ENCODE measurements at regions not wholly inside any gene's neighbourhood (a gene's known extent, or its start where the extent isn't known, plus 50 kb on each side); places are given as distances from the start of the nearest gene placed in this dataset.

GRCh38 chr4:45910511-45910910 lies 213.3 kb downstream of the GABRG1 start:
- intact Hi-C loops (cut with DNase I) = no loop called here
- no peak for DNase-seq (ENCODE audit: low spot score in 2 of 2)
- no peak overlapping the region for H3K27ac ChIP-seq
- no peaks in the 10 kb centered on the region for H3K9me3 ChIP-seq
- TF ChIP-seq CTCF (IDR thresholded peaks at IDR 0.05) = no peak
- H3K36me3 ChIP-seq = no peaks in the 10 kb centered on the region
- no peak overlapping the region for H3K4me3 ChIP-seq
- H3K4me1 ChIP-seq = no peaks in the 10 kb centered on the region
- no peaks in the 10 kb centered on the region for H3K27me3 ChIP-seq

GRCh38 chr4:45897946-45898585 lies 225.8 kb downstream of the GABRG1 start:
- intact Hi-C loops (cut with DNase I) = no loop called here

DNA sequence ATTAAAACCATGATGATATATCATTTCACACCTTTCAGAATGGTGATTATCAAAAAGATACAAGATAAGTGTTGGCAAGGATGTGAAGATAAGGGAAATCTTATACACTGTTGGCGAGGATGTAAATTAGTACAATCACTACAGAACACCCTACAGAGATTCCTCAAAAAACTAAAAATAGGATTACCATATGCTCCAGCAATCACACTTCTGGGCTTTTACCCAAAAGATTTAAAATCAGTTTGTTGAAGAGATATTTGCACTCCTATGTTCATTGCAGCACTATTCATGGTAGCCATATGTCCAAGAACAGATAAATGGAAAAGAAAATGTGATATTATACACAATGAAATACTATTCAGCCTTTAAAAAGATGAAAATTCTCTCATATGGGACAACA lies 240.4 kb downstream of the GABRG1 start:
- TF ChIP-seq CTCF (IDR thresholded peaks at IDR 0.05) = no peak
- intact Hi-C loops (cut with DNase I) = no loop called here

More at GRCh38 chr4:45897946-45898585, 225.8 kb downstream of the GABRG1 start:
- Histone ChIP-seq H3K9me3 (no peaks in the 10 kb centered on the region), H3K4me1 (no peaks in the 10 kb centered on the region), H3K36me3 (no peaks in the 10 kb centered on the region), H3K27ac (no peak overlapping the region), H3K27me3 (no peaks in the 10 kb centered on the region), H3K4me3 (no peak overlapping the region)
- TF ChIP-seq CTCF (IDR thresholded peaks at IDR 0.05) = no peak
- no peak for DNase-seq (ENCODE audit: low spot score in 2 of 2)

DNA sequence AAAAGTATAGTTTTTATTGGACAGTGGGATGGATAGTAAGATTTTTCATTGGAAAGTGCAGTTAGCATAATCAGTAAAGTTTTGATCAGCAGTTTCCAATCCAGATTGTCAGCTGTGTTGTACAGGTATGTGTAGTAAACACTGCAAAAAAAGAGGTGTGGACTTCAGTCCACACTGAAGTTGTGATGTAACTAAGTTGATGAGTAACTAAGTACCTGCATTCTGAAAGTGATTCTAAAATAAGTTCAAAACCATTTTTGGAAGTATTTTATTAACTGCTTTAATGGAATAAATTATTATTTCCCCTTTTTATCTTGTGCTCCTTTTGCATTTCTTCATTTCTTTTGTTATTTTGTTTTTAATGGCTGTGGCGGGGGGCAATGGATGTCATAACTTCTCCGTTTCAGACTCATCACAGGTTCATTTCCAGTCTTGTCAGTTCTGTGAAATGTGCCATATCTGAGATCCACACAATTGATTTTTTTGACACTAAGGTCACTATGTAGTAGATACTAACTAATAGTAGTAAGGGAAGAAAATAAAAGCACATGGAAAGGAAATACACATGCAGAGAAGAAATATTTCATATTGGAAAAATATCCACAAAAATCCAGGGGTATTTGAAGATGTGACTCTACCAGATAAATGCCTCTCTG lies 247.5 kb downstream of the GABRG1 start:
- Histone ChIP-seq H3K27me3 (no peaks in the 10 kb centered on the region), H3K4me3 (no peak overlapping the region), H3K9me3 (no peaks in the 10 kb centered on the region), H3K4me1 (no peaks in the 10 kb centered on the region), H3K27ac (no peak overlapping the region), H3K36me3 (no peaks in the 10 kb centered on the region)
- TF ChIP-seq CTCF (IDR thresholded peaks at IDR 0.05) = no peak
- DNase-seq (ENCODE audit: low spot score in 2 of 2) = no peak
- intact Hi-C loops (cut with DNase I) = no loop called here

More for the DNA sequence above, 240.4 kb downstream of the GABRG1 start:
- no peak overlapping the region for H3K4me3 ChIP-seq
- H3K27me3 ChIP-seq = no peaks in the 10 kb centered on the region
- H3K27ac ChIP-seq = no peak overlapping the region
- no peak for DNase-seq (ENCODE audit: low spot score in 2 of 2)
- no peaks in the 10 kb centered on the region for H3K36me3 ChIP-seq
- H3K9me3 ChIP-seq = no peaks in the 10 kb centered on the region
- H3K4me1 ChIP-seq = no peaks in the 10 kb centered on the region

- intact Hi-C loops (cut with DNase I) = no loop called here
- Histone ChIP-seq H3K27ac (no peak overlapping the region), H3K36me3 (no peaks in the 10 kb centered on the region), H3K4me3 (no peak overlapping the region), H3K4me1 (no peaks in the 10 kb centered on the region), H3K27me3 (no peaks in the 10 kb centered on the region), H3K9me3 (no peaks in the 10 kb centered on the region)
- no peak for TF ChIP-seq CTCF (IDR thresholded peaks at IDR 0.05)
- DNase-seq (ENCODE audit: low spot score in 2 of 2) = no peak
Observed at GRCh38 chr4:45869184-45869583, 254.7 kb downstream of the GABRG1 start.

Measured in ascending aorta (tissue), 2 donors.